Neural cell (in vitro differentiated cells): ENCODE measurements at regions not wholly inside any gene's neighbourhood (a gene's known extent, or its start where the extent isn't known, plus 50 kb on each side); places are given as distances from the start of the nearest gene placed in this dataset.

Experiments used
- H2AFZ ChIP-seq: fragments of 200-600, 300-800 bp; sonication (generic), shearing (Covaris generic); 2 replicates; pipeline ENCODE4 v1.6.0; 2014; ENCODE audit warnings: low read depth, mild to moderate bottlenecking, antibody characterized with exemption, low read length, moderate library complexity
- H3F3A ChIP-seq: fragments of 200-600 bp; shearing (Covaris generic); 2 replicates; pipeline ENCODE4 v1.6.1; 2016; ENCODE audit warnings: mild to moderate bottlenecking, moderate library complexity, mixed read lengths, antibody characterized with exemption, low read length; ENCODE audit not compliant: insufficient read depth, poor library complexity, severe bottlenecking
- H3K27ac ChIP-seq: fragments of 200-600, 300-800 bp; sonication (generic), shearing (Covaris generic); 2 replicates; pipeline ENCODE4 v1.5.1; 2014; ENCODE audit warnings: mild to moderate bottlenecking, low read length, moderate library complexity
- H3K27me3 ChIP-seq: fragments of 300-800, 200-600 bp; sonication (generic), shearing (Covaris generic); 2 replicates; pipeline ENCODE4 v1.6.0; 2014; ENCODE audit warnings: mild to moderate bottlenecking, low read depth, low read length, moderate library complexity; ENCODE audit not compliant: insufficient read depth
- H3K36me3 ChIP-seq: fragments of 300-800, 200-600 bp; sonication (generic), shearing (Covaris generic); 2 replicates; pipeline ENCODE4 v1.5.1; 2014; ENCODE audit warnings: mild to moderate bottlenecking, antibody characterized with exemption, low read length, moderate library complexity; ENCODE audit not compliant: insufficient read depth
- H3K4me2 ChIP-seq: fragments of 300-800, 200-600 bp; sonication (generic), shearing (Covaris generic); 2 replicates; pipeline ENCODE4 v1.6.0; 2014; ENCODE audit warnings: mild to moderate bottlenecking, low read length
- H3K4me3 ChIP-seq: fragments of 300-800, 200-600 bp; sonication (generic), shearing (Covaris generic); 2 replicates; pipeline ENCODE4 v1.5.1; 2014; ENCODE audit warnings: mild to moderate bottlenecking, low read length, moderate library complexity
- H3K79me2 ChIP-seq: fragments of 200-600 bp; shearing (Covaris generic); replicated peaks from 2 replicates; pipeline ENCODE4 v1.6.0; 2014; ENCODE audit warnings: mild to moderate bottlenecking, low read length, moderate library complexity; ENCODE audit not compliant: insufficient read depth
- H3K9ac ChIP-seq: fragments of 300-800, 200-600 bp; sonication (generic), shearing (Covaris generic); 2 replicates; pipeline ENCODE4 v1.6.1; 2016; ENCODE audit warnings: mild to moderate bottlenecking, low read length, mixed read lengths
- H3K9me2 ChIP-seq: fragments of 200-600 bp; shearing (Covaris generic); 2 replicates; pipeline ENCODE4 v1.6.1; 2016; ENCODE audit warnings: mild to moderate bottlenecking, low read length, mixed read lengths; ENCODE audit not compliant: insufficient read depth
- H3K9me3 ChIP-seq: fragments of 200-600, 300-800 bp; sonication (generic), shearing (Covaris generic); 2 replicates; pipeline ENCODE4 v1.6.1; 2016; ENCODE audit warnings: mild to moderate bottlenecking, mixed run types, low read length, moderate library complexity, mixed read lengths
- H4K20me1 ChIP-seq: fragments of 200-600 bp; shearing (Covaris generic); 2 replicates; pipeline ENCODE4 v1.6.1; 2016; ENCODE audit warnings: mild to moderate bottlenecking, mixed run types; ENCODE audit not compliant: insufficient read depth
- EP300 ChIP-seq: fragments of 450-650 bp; conservative IDR thresholded peaks from 2 replicates; pipeline ENCODE4 v1.6.1; 2014; ENCODE audit warnings: antibody characterized with exemption, mild to moderate bottlenecking, moderate library complexity; ENCODE audit not compliant: poor library complexity, severe bottlenecking
- EZH2 ChIP-seq: fragments of 200-600, 300-800 bp; shearing (Covaris generic), sonication (generic); IDR thresholded peaks from 2 replicates; pipeline ENCODE4 v1.6.1; 2014; ENCODE audit warnings: antibody characterized with exemption, low read length, borderline replicate concordance, mild to moderate bottlenecking; ENCODE audit not compliant: insufficient read depth, poor library complexity, severe bottlenecking
- MXI1 ChIP-seq: fragments of 450-650 bp; conservative IDR thresholded peaks from 2 replicates; pipeline ENCODE4 v1.6.1; 2014; ENCODE audit warnings: antibody characterized with exemption, mild to moderate bottlenecking; ENCODE audit not compliant: poor library complexity, severe bottlenecking
- POLR2AphosphoS5 ChIP-seq: IDR thresholded peaks from 2 replicates; pipeline ENCODE4 v1.6.1; 2012
- RAD21 ChIP-seq: fragments of 450-650 bp; conservative IDR thresholded peaks from 2 replicates; pipeline ENCODE4 v1.6.1; 2014; ENCODE audit warnings: antibody characterized with exemption, mild to moderate bottlenecking, moderate library complexity
- SMC3 ChIP-seq: fragments of 450-650 bp; conservative IDR thresholded peaks from 2 replicates; pipeline ENCODE4 v1.6.1; 2014; ENCODE audit warnings: antibody characterized with exemption, mild to moderate bottlenecking, moderate library complexity; ENCODE audit not compliant: poor library complexity
- TAF1 ChIP-seq: IDR thresholded peaks from 2 replicates; pipeline ENCODE4 v1.6.1; 2012; ENCODE audit warnings: low read depth
- TF ChIP-seq, protein P1 (sequence below): IDR thresholded peaks from 2 replicates; pipeline ENCODE4 v1.6.1; 2012; ENCODE audit warnings: borderline replicate concordance
- TF ChIP-seq, protein P2 (sequence below): fragments of 450-650 bp; IDR thresholded peaks from 2 replicates; pipeline ENCODE4 v1.5.1; 2014; ENCODE audit warnings: antibody characterized with exemption, mild to moderate bottlenecking, moderate library complexity; ENCODE audit not compliant: poor library complexity, severe bottlenecking

DNA sequence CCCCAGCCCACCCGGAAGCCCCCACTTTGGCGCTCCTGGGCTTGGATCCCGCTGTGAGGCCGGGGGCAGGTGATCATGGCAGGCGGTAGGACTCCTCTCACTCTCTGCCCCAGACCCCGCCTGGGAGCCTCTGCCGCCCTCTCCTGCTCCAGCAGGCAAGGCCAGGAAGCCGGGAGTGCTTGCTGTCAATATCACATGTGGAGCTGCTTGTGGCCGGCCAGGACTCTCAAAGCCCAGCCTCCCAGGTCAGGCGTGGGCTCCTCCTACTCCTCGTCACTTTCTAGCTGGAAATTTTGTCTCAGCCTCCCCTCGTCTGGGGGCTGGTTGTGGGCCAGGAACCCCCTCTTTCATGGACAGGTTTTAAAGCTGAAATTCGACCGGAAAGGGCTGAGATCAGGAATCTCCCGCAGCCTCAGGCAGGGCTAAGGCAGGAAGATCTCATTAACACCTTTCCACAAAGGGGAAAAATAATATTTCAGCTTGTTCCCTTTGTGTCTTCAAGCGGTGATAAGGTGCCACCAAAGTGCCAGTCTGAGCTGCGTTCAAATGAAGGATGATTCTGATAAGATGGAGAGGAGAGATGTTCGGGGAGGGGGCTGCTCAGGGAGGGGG, 273.6 kb upstream of the PODXL start:
- Histone ChIP-seq H3K4me3 (no peak overlapping the region), H3K27me3 (no peaks in the 10 kb centered on the region), H3K36me3 (no peaks in the 10 kb centered on the region), H3K9ac (no peak overlapping the region), H3K79me2 (no peaks in the 10 kb centered on the region), H4K20me1 (no peaks in the 10 kb centered on the region), H2AFZ (no peak overlapping the region), H3K27ac (peak overlapping the region; percentile 6), H3K4me2 (no peak overlapping the region), H3K9me3 (no peaks in the 10 kb centered on the region), H3K9me2 (no peaks in the 10 kb centered on the region), H3F3A (no peaks in the 10 kb centered on the region)
- no peak for TF ChIP-seq RAD21
- TF ChIP-seq, protein P1, sequence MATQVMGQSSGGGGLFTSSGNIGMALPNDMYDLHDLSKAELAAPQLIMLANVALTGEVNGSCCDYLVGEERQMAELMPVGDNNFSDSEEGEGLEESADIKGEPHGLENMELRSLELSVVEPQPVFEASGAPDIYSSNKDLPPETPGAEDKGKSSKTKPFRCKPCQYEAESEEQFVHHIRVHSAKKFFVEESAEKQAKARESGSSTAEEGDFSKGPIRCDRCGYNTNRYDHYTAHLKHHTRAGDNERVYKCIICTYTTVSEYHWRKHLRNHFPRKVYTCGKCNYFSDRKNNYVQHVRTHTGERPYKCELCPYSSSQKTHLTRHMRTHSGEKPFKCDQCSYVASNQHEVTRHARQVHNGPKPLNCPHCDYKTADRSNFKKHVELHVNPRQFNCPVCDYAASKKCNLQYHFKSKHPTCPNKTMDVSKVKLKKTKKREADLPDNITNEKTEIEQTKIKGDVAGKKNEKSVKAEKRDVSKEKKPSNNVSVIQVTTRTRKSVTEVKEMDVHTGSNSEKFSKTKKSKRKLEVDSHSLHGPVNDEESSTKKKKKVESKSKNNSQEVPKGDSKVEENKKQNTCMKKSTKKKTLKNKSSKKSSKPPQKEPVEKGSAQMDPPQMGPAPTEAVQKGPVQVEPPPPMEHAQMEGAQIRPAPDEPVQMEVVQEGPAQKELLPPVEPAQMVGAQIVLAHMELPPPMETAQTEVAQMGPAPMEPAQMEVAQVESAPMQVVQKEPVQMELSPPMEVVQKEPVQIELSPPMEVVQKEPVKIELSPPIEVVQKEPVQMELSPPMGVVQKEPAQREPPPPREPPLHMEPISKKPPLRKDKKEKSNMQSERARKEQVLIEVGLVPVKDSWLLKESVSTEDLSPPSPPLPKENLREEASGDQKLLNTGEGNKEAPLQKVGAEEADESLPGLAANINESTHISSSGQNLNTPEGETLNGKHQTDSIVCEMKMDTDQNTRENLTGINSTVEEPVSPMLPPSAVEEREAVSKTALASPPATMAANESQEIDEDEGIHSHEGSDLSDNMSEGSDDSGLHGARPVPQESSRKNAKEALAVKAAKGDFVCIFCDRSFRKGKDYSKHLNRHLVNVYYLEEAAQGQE = peak; percentile 59
- no peak for TF ChIP-seq TAF1
- TF ChIP-seq EP300 = no peak
- TF ChIP-seq POLR2AphosphoS5 = no peak

DNA sequence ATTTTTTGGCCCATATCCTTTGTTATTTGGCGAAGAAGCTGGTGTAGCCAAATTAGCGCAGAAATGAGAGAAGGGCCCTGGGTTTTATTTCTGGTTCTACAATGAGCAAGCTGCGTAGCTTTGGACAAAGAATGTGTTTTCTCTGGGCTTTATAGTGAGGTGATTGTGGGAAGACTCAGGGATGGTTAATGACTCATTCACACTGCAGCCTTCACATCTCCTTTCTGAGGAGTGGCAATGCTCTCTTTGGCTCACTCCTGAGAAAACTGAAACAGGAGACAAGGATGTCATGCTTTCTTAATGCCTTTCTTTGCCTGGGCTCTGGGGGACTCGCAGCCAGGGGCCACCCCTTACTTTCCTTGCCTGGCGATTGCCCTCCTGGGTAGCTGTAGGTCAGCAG, 271.0 kb upstream of the PODXL start:
- Histone ChIP-seq H3F3A (no peaks in the 10 kb centered on the region), H3K27ac (no peak overlapping the region), H3K9me2 (no peaks in the 10 kb centered on the region), H3K79me2 (no peaks in the 10 kb centered on the region), H3K27me3 (no peaks in the 10 kb centered on the region), H3K4me2 (no peak overlapping the region), H3K9me3 (no peaks in the 10 kb centered on the region), H2AFZ (no peak overlapping the region), H3K36me3 (no peaks in the 10 kb centered on the region), H3K4me3 (no peak overlapping the region), H4K20me1 (no peaks in the 10 kb centered on the region), H3K9ac (no peak overlapping the region)
- TF ChIP-seq EP300 (no peak), TAF1 (no peak), MXI1 (no peak), RAD21 (no peak), EZH2 (no peak), SMC3 (no peak), POLR2AphosphoS5 (no peak)
- TF ChIP-seq, protein P2, sequence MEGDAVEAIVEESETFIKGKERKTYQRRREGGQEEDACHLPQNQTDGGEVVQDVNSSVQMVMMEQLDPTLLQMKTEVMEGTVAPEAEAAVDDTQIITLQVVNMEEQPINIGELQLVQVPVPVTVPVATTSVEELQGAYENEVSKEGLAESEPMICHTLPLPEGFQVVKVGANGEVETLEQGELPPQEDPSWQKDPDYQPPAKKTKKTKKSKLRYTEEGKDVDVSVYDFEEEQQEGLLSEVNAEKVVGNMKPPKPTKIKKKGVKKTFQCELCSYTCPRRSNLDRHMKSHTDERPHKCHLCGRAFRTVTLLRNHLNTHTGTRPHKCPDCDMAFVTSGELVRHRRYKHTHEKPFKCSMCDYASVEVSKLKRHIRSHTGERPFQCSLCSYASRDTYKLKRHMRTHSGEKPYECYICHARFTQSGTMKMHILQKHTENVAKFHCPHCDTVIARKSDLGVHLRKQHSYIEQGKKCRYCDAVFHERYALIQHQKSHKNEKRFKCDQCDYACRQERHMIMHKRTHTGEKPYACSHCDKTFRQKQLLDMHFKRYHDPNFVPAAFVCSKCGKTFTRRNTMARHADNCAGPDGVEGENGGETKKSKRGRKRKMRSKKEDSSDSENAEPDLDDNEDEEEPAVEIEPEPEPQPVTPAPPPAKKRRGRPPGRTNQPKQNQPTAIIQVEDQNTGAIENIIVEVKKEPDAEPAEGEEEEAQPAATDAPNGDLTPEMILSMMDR = no peak
- TF ChIP-seq, protein P1 = no peak
